ENCODE measurements at regions not wholly inside any gene's neighbourhood (a gene's known extent, or its start where the extent isn't known, plus 50 kb on each side); places are given as distances from the start of the nearest gene placed in this dataset.

- DNase-seq (ENCODE audit: low spot score) = no peak
- Mint-ChIP-seq H3K4me3 (ENCODE audit: unreplicated experiment) (no peak overlapping the region), H3K27me3 (ENCODE audit: low read depth) (no peaks in the 10 kb centered on the region), H3K36me3 (ENCODE audit: low read depth) (no peaks in the 10 kb centered on the region), H3K27ac (ENCODE audit: unreplicated experiment) (no peak overlapping the region), H3K4me1 (ENCODE audit: low read depth) (peaks cover 6% of the 10 kb centered on the region), H3K9me3 (ENCODE audit: low read depth) (no peaks in the 10 kb centered on the region)
- TF ChIP-seq CTCF (IDR thresholded peaks at IDR 0.05) = no peak
Observed at GRCh38 chr9:627336-627970, 214.0 kb upstream of the DMRT1 start.

GRCh38 chr9:629146-629545, 212.4 kb upstream of the DMRT1 start:
- no peaks in the 10 kb centered on the region for H3K27me3 Mint-ChIP-seq (ENCODE audit: low read depth)
- H3K27ac Mint-ChIP-seq (ENCODE audit: unreplicated experiment) = no peak overlapping the region
- DNase-seq (ENCODE audit: low spot score) = no peak
- H3K36me3 Mint-ChIP-seq (ENCODE audit: low read depth) = no peaks in the 10 kb centered on the region
- TF ChIP-seq CTCF (IDR thresholded peaks at IDR 0.05) = no peak
- H3K9me3 Mint-ChIP-seq (ENCODE audit: low read depth) = peaks cover 4% of the 10 kb centered on the region
- H3K4me1 Mint-ChIP-seq (ENCODE audit: low read depth) = peaks cover 6% of the 10 kb centered on the region
- H3K4me3 Mint-ChIP-seq (ENCODE audit: unreplicated experiment) = no peak overlapping the region

- Mint-ChIP-seq H3K27ac (ENCODE audit: unreplicated experiment) (no peak overlapping the region), H3K4me1 (ENCODE audit: low read depth) (peaks cover 6% of the 10 kb centered on the region), H3K4me3 (ENCODE audit: unreplicated experiment) (no peak overlapping the region), H3K9me3 (ENCODE audit: low read depth) (peaks cover 7% of the 10 kb centered on the region), H3K27me3 (ENCODE audit: low read depth) (no peaks in the 10 kb centered on the region), H3K36me3 (ENCODE audit: low read depth) (no peaks in the 10 kb centered on the region)
- no peak for TF ChIP-seq CTCF (IDR thresholded peaks at IDR 0.05)
- no peak for DNase-seq (ENCODE audit: low spot score)
Observed at GRCh38 chr9:630817-631216, 210.7 kb upstream of the DMRT1 start.

GRCh38 chr9:631596-631995, 209.9 kb upstream of the DMRT1 start:
- TF ChIP-seq CTCF (IDR thresholded peaks at IDR 0.05) = no peak
- Mint-ChIP-seq H3K27ac (ENCODE audit: unreplicated experiment) (no peak overlapping the region), H3K4me3 (ENCODE audit: unreplicated experiment) (no peak overlapping the region), H3K27me3 (ENCODE audit: low read depth) (no peaks in the 10 kb centered on the region), H3K9me3 (ENCODE audit: low read depth) (peaks cover 7% of the 10 kb centered on the region), H3K4me1 (ENCODE audit: low read depth) (peaks cover 5% of the 10 kb centered on the region), H3K36me3 (ENCODE audit: low read depth) (no peaks in the 10 kb centered on the region)
- DNase-seq (ENCODE audit: low spot score) = no peak

- Mint-ChIP-seq H3K4me1 (ENCODE audit: low read depth) (no peaks in the 10 kb centered on the region), H3K9me3 (ENCODE audit: low read depth) (peaks cover 7% of the 10 kb centered on the region), H3K36me3 (ENCODE audit: low read depth) (no peaks in the 10 kb centered on the region), H3K27me3 (ENCODE audit: low read depth) (no peaks in the 10 kb centered on the region), H3K27ac (ENCODE audit: unreplicated experiment) (no peak overlapping the region), H3K4me3 (ENCODE audit: unreplicated experiment) (no peak overlapping the region)
- DNase-seq (ENCODE audit: low spot score) = no peak
- TF ChIP-seq CTCF (IDR thresholded peaks at IDR 0.05) = no peak
Observed at GRCh38 chr9:633461-633860, 208.0 kb upstream of the DMRT1 start.
